IMR-90 (cell line): ENCODE measurements at regions not wholly inside any gene's neighbourhood (a gene's known extent, or its start where the extent isn't known, plus 50 kb on each side); places are given as distances from the start of the nearest gene placed in this dataset.

Source experiments
- ATAC-seq: fragments of 200-7000 bp; cut with Tn5 transposase; 2 replicates; pipeline ENCODE4 v1.9.1; 2020; ENCODE audit warnings: low read depth, mild to moderate bottlenecking, moderate library complexity
- BruUV-seq: library from RNA; stranded (reverse); fragments of 400-500 nt; replicated peaks from 2 replicates; lab custom pipeline; 2021; lab: Mats Ljungman, UMichigan
- CTCF ChIA-PET: fragments of 300-600 bp; formaldehyde crosslinking; extraction: SDS; loops from one replicate; lab custom pipeline; 2021; ENCODE audit warnings: antibody characterized with exemption; lab: Yijun Ruan, JAX
- POLR2A ChIA-PET: fragments of 300-600 bp; sonication (Branson Sonifier 250); formaldehyde crosslinking; loops from one replicate; lab custom pipeline; 2022; ENCODE audit warnings: antibody characterized with exemption; ENCODE audit not compliant: unreplicated experiment; lab: Charles Lee
- DNase-seq: peaks from one replicate; pipeline ENCODE4 v3.0.0; 2013
- H2AFZ ChIP-seq: replicated peaks from 2 replicates; pipeline ENCODE3; 2013; ENCODE audit warnings: low read length, mild to moderate bottlenecking; ENCODE audit not compliant: poor library complexity
- H2AK5ac ChIP-seq: 2 replicates; pipeline ENCODE4 v1.6.1; 2013; ENCODE audit warnings: low read depth, low read length, inconsistent platforms
- H2AK9ac ChIP-seq: replicated peaks from 2 replicates; pipeline ENCODE3; 2013; ENCODE audit warnings: mild to moderate bottlenecking, low read depth, low read length, moderate library complexity; ENCODE audit not compliant: poor library complexity
- H2BK120ac ChIP-seq: 2 replicates; pipeline ENCODE4 v1.6.1; 2013; ENCODE audit warnings: low read depth, low read length, inconsistent platforms
- H2BK15ac ChIP-seq: 3 replicates; pipeline ENCODE4 v1.6.1; 2013; ENCODE audit warnings: low read depth, low read length, inconsistent platforms
- H2BK20ac ChIP-seq: 2 replicates; pipeline ENCODE4 v1.6.1; 2013; ENCODE audit warnings: low read depth, mild to moderate bottlenecking, inconsistent platforms, low read length, moderate library complexity
- H2BK5ac ChIP-seq: 2 replicates; pipeline ENCODE4 v1.6.1; 2013; ENCODE audit warnings: mild to moderate bottlenecking, low read depth, low read length, inconsistent platforms; ENCODE audit not compliant: poor library complexity, severe bottlenecking
- H3K14ac ChIP-seq: replicated peaks from 2 replicates; pipeline ENCODE4 v1.6.1; 2013; ENCODE audit warnings: low read depth, low read length, inconsistent platforms
- H3K18ac ChIP-seq: 2 replicates; pipeline ENCODE4 v1.6.1; 2013; ENCODE audit warnings: low read depth, low read length, control low read depth
- H3K23ac ChIP-seq: 2 replicates; pipeline ENCODE4 v1.6.1; 2013; ENCODE audit warnings: low read depth, low read length, inconsistent platforms
- H3K27ac ChIP-seq: 2 replicates; pipeline ENCODE4 v1.5.1; 2013; ENCODE audit warnings: mild to moderate bottlenecking, control low read depth, low read length; ENCODE audit not compliant: insufficient read depth
- H3K27me3 ChIP-seq: 2 replicates; pipeline ENCODE4 v1.6.1; 2013; ENCODE audit warnings: low read length; ENCODE audit not compliant: control insufficient read depth, insufficient read depth
- H3K36me3 ChIP-seq: 2 replicates; pipeline ENCODE4 v1.6.1; 2013; ENCODE audit warnings: low read length, mixed read lengths; ENCODE audit not compliant: control insufficient read depth, insufficient read depth
- H3K4ac ChIP-seq: 2 replicates; pipeline ENCODE4 v1.6.1; 2013; ENCODE audit warnings: low read depth, low read length, inconsistent platforms
- H3K4me1 ChIP-seq: 2 replicates; pipeline ENCODE4 v1.6.1; 2013; ENCODE audit warnings: low read length, mixed read lengths; ENCODE audit not compliant: control insufficient read depth, insufficient read depth
- H3K4me2 ChIP-seq: 2 replicates; pipeline ENCODE4 v1.6.1; 2013; ENCODE audit warnings: low read depth, mild to moderate bottlenecking, control low read depth, low read length, moderate library complexity
- H3K4me3 ChIP-seq: 2 replicates; pipeline ENCODE4 v1.5.1; 2013; ENCODE audit warnings: low read depth, mild to moderate bottlenecking, control low read depth, low read length, moderate library complexity; ENCODE audit not compliant: insufficient read depth
- H3K56ac ChIP-seq: 2 replicates; pipeline ENCODE4 v1.6.1; 2013; ENCODE audit warnings: low read length, inconsistent platforms; ENCODE audit not compliant: insufficient read depth; ENCODE audit errors: extremely low read depth
- H3K79me1 ChIP-seq, 2 experiments: 2 replicates each; pipeline ENCODE4 v1.6.1; 2013; ENCODE audit warnings: low read length in 2 of 2, inconsistent platforms in 1 of 2, low read depth in 1 of 2
- H3K9ac ChIP-seq: 2 replicates; pipeline ENCODE4 v1.6.1; 2013; ENCODE audit warnings: low read depth, low read length, control low read depth
- H3K9me1 ChIP-seq: 2 replicates; pipeline ENCODE4 v1.6.1; 2013; ENCODE audit warnings: low read length, inconsistent platforms; ENCODE audit not compliant: insufficient read depth
- H3K9me3 ChIP-seq: 2 replicates; pipeline ENCODE4 v1.6.1; 2013; ENCODE audit warnings: low read length; ENCODE audit not compliant: control insufficient read depth, insufficient read depth
- H4K20me1 ChIP-seq: 2 replicates; pipeline ENCODE4 v1.6.1; 2013; ENCODE audit warnings: low read length, inconsistent platforms; ENCODE audit not compliant: insufficient read depth
- H4K5ac ChIP-seq: 2 replicates; pipeline ENCODE4 v1.6.1; 2013; ENCODE audit warnings: mild to moderate bottlenecking, low read depth, low read length, control low read depth
- H4K8ac ChIP-seq, 2 experiments: 2 replicates each; pipeline ENCODE4 v1.6.1; 2013; ENCODE audit warnings: low read depth in 2 of 2, low read length in 2 of 2, control low read depth in 1 of 2, inconsistent platforms in 1 of 2
- H4K91ac ChIP-seq: 2 replicates; pipeline ENCODE4 v1.6.1; 2013; ENCODE audit warnings: low read depth, low read length, inconsistent platforms; ENCODE audit not compliant: insufficient read depth
- BHLHE40 ChIP-seq: fragments of 150-350 bp; IDR thresholded peaks from 2 replicates; pipeline ENCODE4 v1.6.1; 2016; ENCODE audit warnings: mild to moderate bottlenecking, low read depth, low read length
- CEBPB ChIP-seq: IDR thresholded peaks from 2 replicates; pipeline ENCODE4 v1.6.1; 2012; ENCODE audit warnings: low read depth, low read length, improper control_type of control experiment
- CHD1 ChIP-seq: IDR thresholded peaks from 2 replicates; pipeline ENCODE4 v1.6.1; 2012; ENCODE audit warnings: low read depth, low read length, improper control_type of control experiment
- FOS ChIP-seq: fragments of 150-350 bp; IDR thresholded peaks from 2 replicates; pipeline ENCODE4 v1.6.1; 2016; ENCODE audit warnings: low read depth, low read length
- MAZ ChIP-seq: IDR thresholded peaks from 2 replicates; pipeline ENCODE4 v1.6.1; 2012; ENCODE audit warnings: low read depth, mild to moderate bottlenecking, low read length, improper control_type of control experiment, moderate library complexity, borderline replicate concordance
- MXI1 ChIP-seq: IDR thresholded peaks from 2 replicates; pipeline ENCODE4 v1.6.1; 2012; ENCODE audit warnings: low read depth, mild to moderate bottlenecking, low read length, moderate library complexity, borderline replicate concordance
- NFE2L2 ChIP-seq: fragments of 150-350 bp; IDR thresholded peaks from 2 replicates; pipeline ENCODE4 v1.6.1; 2016; ENCODE audit warnings: low read depth, mild to moderate bottlenecking, low read length
- POLR2A ChIP-seq: IDR thresholded peaks from 2 replicates; pipeline ENCODE4 v1.6.1; 2012; ENCODE audit warnings: mild to moderate bottlenecking, low read depth, low read length
- RAD21 ChIP-seq: IDR thresholded peaks from 2 replicates; pipeline ENCODE4 v1.6.1; 2012; ENCODE audit warnings: low read length, improper control_type of control experiment
- RCOR1 ChIP-seq: IDR thresholded peaks from 2 replicates; pipeline ENCODE4 v1.6.1; 2012; ENCODE audit warnings: mild to moderate bottlenecking, low read length, improper control_type of control experiment; ENCODE audit not compliant: insufficient replicate concordance
- RFX5 ChIP-seq: IDR thresholded peaks from 2 replicates; pipeline ENCODE4 v1.8.0; 2012; ENCODE audit warnings: low read depth, mild to moderate bottlenecking, low read length, moderate library complexity
- SMC3 ChIP-seq: fragments of 150-350 bp; IDR thresholded peaks from 2 replicates; pipeline ENCODE4 v1.6.1; 2016; ENCODE audit warnings: low read depth, mild to moderate bottlenecking, antibody characterized with exemption, low read length, moderate library complexity
- WGBS, 2 experiments: methylation state at CpG; one replicate each; pipeline versions ENCODE4 v1.1.5 to v1.1.7; 2013; ENCODE audit warnings: missing lambda C conversion rate in 2 of 2; ENCODE audit not compliant: insufficient read length in 1 of 2; ENCODE audit errors: extremely low coverage in 2 of 2; 5-methylcytosine and 5-hydroxymethylcytosine counted together
- dilution Hi-C: fragments of 300-500 bp; cut with HindIII; formaldehyde crosslinking; loops from one replicate; pipeline ENCODE4 v1.14.3; 2018; ENCODE audit warnings: low sequenced_read_pairs; ENCODE audit not compliant: unreplicated experiment
- in situ Hi-C: fragments of 300-500 bp; cut with MboI; formaldehyde crosslinking; loops from 3 replicates; pipeline ENCODE4 v1.14.3; 2019; ENCODE audit warnings: low sequenced_read_pairs, inconsistent platforms, mixed read lengths
- intact Hi-C: fragments of 100-400 bp; cut with micrococcal nuclease; formaldehyde crosslinking; loops from 2 replicates; pipeline ENCODE4 v1.10.0; 2022
- TF ChIP-seq, protein P1 (sequence below): fragments of 150-350 bp; IDR thresholded peaks from 2 replicates; pipeline ENCODE4 v1.6.1; 2017; ENCODE audit warnings: mild to moderate bottlenecking, antibody characterized with exemption, low read length, low read depth
- TF ChIP-seq, protein P2 (sequence below): fragments of 150-350 bp; IDR thresholded peaks from 2 replicates; pipeline ENCODE4 v1.6.1; 2016; ENCODE audit warnings: low read depth, mild to moderate bottlenecking, low read length, moderate library complexity, borderline replicate concordance
- TF ChIP-seq, protein P3 (sequence below): conservative IDR thresholded peaks from 2 replicates; pipeline ENCODE4 v1.5.1; 2012; ENCODE audit warnings: mild to moderate bottlenecking, low read depth, low read length, improper control_type of control experiment

DNA sequence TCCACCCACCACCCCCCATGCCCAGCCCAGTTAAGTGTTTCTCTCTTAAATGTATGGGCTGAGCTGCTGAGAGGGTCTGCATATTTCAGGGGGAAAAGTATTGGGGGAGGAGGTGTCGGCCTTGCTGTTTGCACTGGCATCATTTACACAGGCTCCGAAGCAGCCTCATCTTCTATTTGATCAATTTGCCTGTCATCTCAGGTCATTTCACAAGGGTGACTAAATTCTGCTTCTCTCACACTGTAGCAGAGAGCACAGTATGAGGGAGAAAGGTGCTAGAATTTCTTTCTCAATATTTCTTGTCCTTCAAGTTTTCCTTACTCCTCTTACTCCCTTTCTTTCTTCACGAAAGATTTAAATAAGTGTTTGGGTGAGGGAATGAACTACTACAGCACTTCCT, 135.9 kb downstream of the AACS start:
- TF ChIP-seq, protein P1, sequence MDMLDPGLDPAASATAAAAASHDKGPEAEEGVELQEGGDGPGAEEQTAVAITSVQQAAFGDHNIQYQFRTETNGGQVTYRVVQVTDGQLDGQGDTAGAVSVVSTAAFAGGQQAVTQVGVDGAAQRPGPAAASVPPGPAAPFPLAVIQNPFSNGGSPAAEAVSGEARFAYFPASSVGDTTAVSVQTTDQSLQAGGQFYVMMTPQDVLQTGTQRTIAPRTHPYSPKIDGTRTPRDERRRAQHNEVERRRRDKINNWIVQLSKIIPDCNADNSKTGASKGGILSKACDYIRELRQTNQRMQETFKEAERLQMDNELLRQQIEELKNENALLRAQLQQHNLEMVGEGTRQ = no peak
- no peak for TF ChIP-seq MAZ
- no peak for TF ChIP-seq RAD21
- TF ChIP-seq SMC3 = no peak
- TF ChIP-seq, protein P2, sequence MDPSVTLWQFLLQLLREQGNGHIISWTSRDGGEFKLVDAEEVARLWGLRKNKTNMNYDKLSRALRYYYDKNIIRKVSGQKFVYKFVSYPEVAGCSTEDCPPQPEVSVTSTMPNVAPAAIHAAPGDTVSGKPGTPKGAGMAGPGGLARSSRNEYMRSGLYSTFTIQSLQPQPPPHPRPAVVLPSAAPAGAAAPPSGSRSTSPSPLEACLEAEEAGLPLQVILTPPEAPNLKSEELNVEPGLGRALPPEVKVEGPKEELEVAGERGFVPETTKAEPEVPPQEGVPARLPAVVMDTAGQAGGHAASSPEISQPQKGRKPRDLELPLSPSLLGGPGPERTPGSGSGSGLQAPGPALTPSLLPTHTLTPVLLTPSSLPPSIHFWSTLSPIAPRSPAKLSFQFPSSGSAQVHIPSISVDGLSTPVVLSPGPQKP = no peak
- TF ChIP-seq NFE2L2 = no peak
- TF ChIP-seq CEBPB = no peak
- no peak for TF ChIP-seq CHD1
- no peak for TF ChIP-seq RCOR1
- TF ChIP-seq RFX5 = no peak
- no peak for TF ChIP-seq FOS
- no peak for TF ChIP-seq MXI1
- TF ChIP-seq BHLHE40 = no peak
- no peak for TF ChIP-seq POLR2A
- TF ChIP-seq, protein P3, sequence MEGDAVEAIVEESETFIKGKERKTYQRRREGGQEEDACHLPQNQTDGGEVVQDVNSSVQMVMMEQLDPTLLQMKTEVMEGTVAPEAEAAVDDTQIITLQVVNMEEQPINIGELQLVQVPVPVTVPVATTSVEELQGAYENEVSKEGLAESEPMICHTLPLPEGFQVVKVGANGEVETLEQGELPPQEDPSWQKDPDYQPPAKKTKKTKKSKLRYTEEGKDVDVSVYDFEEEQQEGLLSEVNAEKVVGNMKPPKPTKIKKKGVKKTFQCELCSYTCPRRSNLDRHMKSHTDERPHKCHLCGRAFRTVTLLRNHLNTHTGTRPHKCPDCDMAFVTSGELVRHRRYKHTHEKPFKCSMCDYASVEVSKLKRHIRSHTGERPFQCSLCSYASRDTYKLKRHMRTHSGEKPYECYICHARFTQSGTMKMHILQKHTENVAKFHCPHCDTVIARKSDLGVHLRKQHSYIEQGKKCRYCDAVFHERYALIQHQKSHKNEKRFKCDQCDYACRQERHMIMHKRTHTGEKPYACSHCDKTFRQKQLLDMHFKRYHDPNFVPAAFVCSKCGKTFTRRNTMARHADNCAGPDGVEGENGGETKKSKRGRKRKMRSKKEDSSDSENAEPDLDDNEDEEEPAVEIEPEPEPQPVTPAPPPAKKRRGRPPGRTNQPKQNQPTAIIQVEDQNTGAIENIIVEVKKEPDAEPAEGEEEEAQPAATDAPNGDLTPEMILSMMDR = no peak
- Histone ChIP-seq H2AK9ac (no peak overlapping the region), H3K79me1 (no peaks in the 10 kb centered on the region), H3K9ac (no peak overlapping the region), H3K4ac (no peak overlapping the region), H2AFZ (no peak overlapping the region), H3K4me1 (no peaks in the 10 kb centered on the region), H3K9me3 (no peaks in the 10 kb centered on the region), H2AK5ac (no peak overlapping the region), H4K91ac (no peak overlapping the region), H3K9me1 (no peaks in the 10 kb centered on the region), H2BK20ac (no peak overlapping the region), H2BK15ac (no peak overlapping the region), H3K27me3 (no peaks in the 10 kb centered on the region), H3K27ac (no peak overlapping the region), H3K4me3 (no peak overlapping the region), H4K8ac (no peak overlapping the region), H4K20me1 (no peaks in the 10 kb centered on the region), H3K14ac (no peak overlapping the region), H2BK5ac (no peak overlapping the region), H4K5ac (no peak overlapping the region), H3K36me3 (no peaks in the 10 kb centered on the region), H2BK120ac (no peak overlapping the region), H3K4me2 (no peak overlapping the region), H3K56ac (no peak overlapping the region), H3K23ac (no peak overlapping the region), H3K18ac (no peak overlapping the region)
- ChIA-PET POLR2A (no interaction called here), CTCF (no interaction called here)
- in situ Hi-C loops (no loop called here), intact Hi-C loops (no loop called here), dilution Hi-C loops (no loop called here)
- no CpG with 5 or more reads among the region's 3 CpGs for WGBS, 2 experiments
- BruUV-seq = no TSS peak
- ATAC-seq (no peak), DNase-seq (no peak)
